HepG2 (cell line): ENCODE measurements at regions not wholly inside any gene's neighbourhood (a gene's known extent, or its start where the extent isn't known, plus 50 kb on each side); places are given as distances from the start of the nearest gene placed in this dataset.

Source experiments
- DDIT3 ChIP-seq: sonication (generic); formaldehyde crosslinking; IDR thresholded peaks from 2 replicates; pipeline ENCODE4 v1.4.0; 2020; ENCODE audit warnings: mild to moderate bottlenecking, missing genetic modification reagents
- DMTF1 ChIP-seq: sonication (generic); formaldehyde crosslinking; IDR thresholded peaks from 2 replicates; pipeline ENCODE4 v1.4.0; 2020; ENCODE audit warnings: mild to moderate bottlenecking, missing genetic modification reagents
- DR1 ChIP-seq: sonication (generic); formaldehyde crosslinking; IDR thresholded peaks from 2 replicates; pipeline ENCODE4 v1.8.0; 2021; ENCODE audit warnings: mild to moderate bottlenecking, missing genetic modification reagents, inconsistent platforms
- EHMT2 ChIP-seq: fragments of 200-600 bp; sonication (generic); IDR thresholded peaks from 2 replicates; pipeline ENCODE4 v1.7.0; 2017; ENCODE audit warnings: antibody characterized with exemption, low read depth, low read length, borderline replicate concordance
- ETV5 ChIP-seq: IDR thresholded peaks from 2 replicates; pipeline ENCODE4 v1.6.1; 2018; ENCODE audit warnings: missing biosample characterization, missing genetic modification reagents, inconsistent platforms, borderline replicate concordance
- EZH2 ChIP-seq: conservative IDR thresholded peaks from 2 replicates; pipeline ENCODE4 v1.6.1; 2012; ENCODE audit warnings: mild to moderate bottlenecking, low read depth, low read length, moderate library complexity
- FOXP1 ChIP-seq, 2 experiments: fragments of 450-650 bp in 1 of 2; IDR thresholded peaks; 2 replicates each; pipeline ENCODE4 v1.6.1; 2017 to 2018; ENCODE audit warnings: antibody characterized with exemption in 1 of 2
- RFXAP ChIP-seq: sonication (generic); formaldehyde crosslinking; IDR thresholded peaks from 2 replicates; pipeline ENCODE4 v1.4.0; 2020; ENCODE audit warnings: missing genetic modification reagents, borderline replicate concordance
- RXRB ChIP-seq: IDR thresholded peaks from 2 replicates; pipeline ENCODE4 v1.6.1; 2016; ENCODE audit warnings: borderline replicate concordance, missing genetic modification reagents, missing compliant biosample characterization
- SETDB1 ChIP-seq: sonication (generic); formaldehyde crosslinking; IDR thresholded peaks from 2 replicates; pipeline ENCODE4 v1.5.1; 2020; ENCODE audit warnings: missing genetic modification reagents, mild to moderate bottlenecking, borderline replicate concordance
- SMAD3 ChIP-seq: sonication (generic); formaldehyde crosslinking; IDR thresholded peaks from 2 replicates; pipeline ENCODE4 v1.4.0; 2020; ENCODE audit warnings: missing genetic modification reagents
- SOX6 ChIP-seq, 2 experiments: fragments of 450-650 bp in 1 of 2; sonication (generic) in 1 of 2; formaldehyde crosslinking in 1 of 2; IDR thresholded peaks; 2 replicates each; pipeline versions ENCODE4 v1.4.0 to v1.6.1; 2017 to 2020; ENCODE audit warnings: antibody characterized with exemption in 1 of 2, mild to moderate bottlenecking in 1 of 2, missing genetic modification reagents in 1 of 2
- STAG1 ChIP-seq: sonication (generic); formaldehyde crosslinking; IDR thresholded peaks from 2 replicates; pipeline ENCODE4 v1.4.0; 2020; ENCODE audit warnings: missing genetic modification reagents
- ZBTB4 ChIP-seq: sonication (generic); formaldehyde crosslinking; IDR thresholded peaks from 2 replicates; pipeline ENCODE4 v1.4.0; 2020; ENCODE audit warnings: missing genetic modification reagents, mild to moderate bottlenecking, borderline replicate concordance
- ZNF121 ChIP-seq: sonication (generic); formaldehyde crosslinking; IDR thresholded peaks from 2 replicates; pipeline ENCODE4 v1.5.0; 2020; ENCODE audit warnings: mild to moderate bottlenecking, missing genetic modification reagents
- ZNF232 ChIP-seq: sonication (generic); formaldehyde crosslinking; IDR thresholded peaks from 2 replicates; pipeline ENCODE4 v1.4.0; 2020; ENCODE audit warnings: missing genetic modification reagents, borderline replicate concordance
- ZNF326 ChIP-seq: sonication (generic); formaldehyde crosslinking; IDR thresholded peaks from 2 replicates; pipeline ENCODE4 v1.4.0; 2020; ENCODE audit warnings: missing genetic modification reagents, borderline replicate concordance
- ZNF543 ChIP-seq: sonication (generic); formaldehyde crosslinking; IDR thresholded peaks from 2 replicates; pipeline ENCODE4 v1.4.0; 2020; ENCODE audit warnings: mild to moderate bottlenecking, missing genetic modification reagents
- ZNF790 ChIP-seq: sonication (generic); formaldehyde crosslinking; IDR thresholded peaks from 2 replicates; pipeline ENCODE4 v1.8.0; 2022; ENCODE audit warnings: missing genetic modification reagents, mild to moderate bottlenecking, borderline replicate concordance
- ZSCAN5A ChIP-seq: sonication (generic); formaldehyde crosslinking; IDR thresholded peaks from 2 replicates; pipeline ENCODE4 v1.8.0; 2022; ENCODE audit warnings: mild to moderate bottlenecking, missing genetic modification reagents, borderline replicate concordance
- TF ChIP-seq, protein P1 (sequence below): sonication (generic); formaldehyde crosslinking; conservative IDR thresholded peaks from 2 replicates; pipeline ENCODE4 v1.8.0; 2022; ENCODE audit warnings: low read depth, missing genetic modification reagents

DNA sequence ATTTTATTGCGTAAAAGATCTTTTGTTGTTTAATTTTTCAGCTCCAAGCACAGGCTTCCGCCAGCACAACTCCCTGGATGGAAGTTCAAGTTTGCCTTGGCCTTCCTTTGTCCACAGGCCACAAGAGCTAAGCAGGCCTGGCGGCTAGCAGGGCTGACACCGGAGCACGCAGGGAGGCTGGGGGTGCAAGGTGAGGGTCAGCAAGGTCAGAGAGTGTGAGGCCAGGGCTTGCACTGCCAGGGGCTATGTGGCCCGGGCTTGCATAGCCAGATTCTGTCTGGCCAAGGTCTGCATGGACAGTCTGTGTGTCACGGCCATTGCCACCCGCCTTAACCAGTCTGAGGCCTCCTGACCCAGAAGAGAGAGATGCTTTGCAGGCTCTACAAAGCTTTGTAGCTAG, 123.9 kb downstream of the BCOR start (continued):
- TF ChIP-seq ZNF326 (CRISPR knock-in tag) (no peak), SOX6 (IDR thresholded peaks at IDR 0.05) (no peak), SOX6 (CRISPR knock-in tag; IDR thresholded peaks at IDR 0.05) (peak; percentile 59), ZNF790 (no peak), ETV5 (peak; percentile 26; the same call in 1 of the 2 replicates), EHMT2 (no peak), DR1 (CRISPR knock-in tag) (no peak), ZSCAN5A (CRISPR knock-in tag) (no peak), ZNF232 (no peak), STAG1 (CRISPR knock-in tag) (no peak), SETDB1 (no peak), RFXAP (CRISPR knock-in tag) (no peak), DMTF1 (CRISPR knock-in tag) (no peak), FOXP1 (IDR thresholded peaks at IDR 0.05) (no peak), FOXP1 (CRISPR knock-in tag; IDR thresholded peaks at IDR 0.05) (no peak), RXRB (CRISPR knock-in tag) (peak; percentile 55; the same call in 1 of the 2 replicates), ZNF121 (CRISPR knock-in tag) (no peak), DDIT3 (no peak), SMAD3 (CRISPR knock-in tag) (no peak), EZH2 (no peak), ZNF543 (no peak), ZBTB4 (CRISPR knock-in tag) (no peak)
- TF ChIP-seq, protein P1, sequence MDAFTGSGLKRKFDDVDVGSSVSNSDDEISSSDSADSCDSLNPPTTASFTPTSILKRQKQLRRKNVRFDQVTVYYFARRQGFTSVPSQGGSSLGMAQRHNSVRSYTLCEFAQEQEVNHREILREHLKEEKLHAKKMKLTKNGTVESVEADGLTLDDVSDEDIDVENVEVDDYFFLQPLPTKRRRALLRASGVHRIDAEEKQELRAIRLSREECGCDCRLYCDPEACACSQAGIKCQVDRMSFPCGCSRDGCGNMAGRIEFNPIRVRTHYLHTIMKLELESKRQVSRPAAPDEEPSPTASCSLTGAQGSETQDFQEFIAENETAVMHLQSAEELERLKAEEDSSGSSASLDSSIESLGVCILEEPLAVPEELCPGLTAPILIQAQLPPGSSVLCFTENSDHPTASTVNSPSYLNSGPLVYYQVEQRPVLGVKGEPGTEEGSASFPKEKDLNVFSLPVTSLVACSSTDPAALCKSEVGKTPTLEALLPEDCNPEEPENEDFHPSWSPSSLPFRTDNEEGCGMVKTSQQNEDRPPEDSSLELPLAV (CRISPR knock-in tag) = no peak
